Ovary (tissue), 7 donors: ENCODE measurements at regions not wholly inside any gene's neighbourhood (a gene's known extent, or its start where the extent isn't known, plus 50 kb on each side); places are given as distances from the start of the nearest gene placed in this dataset.
A peak's percentile ranks its signal among the peaks of the same experiment; 100 is the strongest.

Source experiments
- DNase-seq, 5 donors: peaks; one replicate each; pipeline ENCODE4 v3.0.0-alpha.2; 2019 to 2020
- H3K27ac ChIP-seq, 2 donors: fragments of 200-600 bp; one replicate each; pipeline versions ENCODE4 v1.5.1 to v1.8.0; 2019 to 2022
- H3K27me3 ChIP-seq: fragments of 200-600 bp; one replicate; pipeline ENCODE4 v1.8.0; 2022
- H3K36me3 ChIP-seq: fragments of 200-600 bp; sonication (generic); one replicate; pipeline ENCODE4 v1.5.1; 2019
- H3K4me1 ChIP-seq: one replicate; pipeline ENCODE4 v1.8.1; 2013; ENCODE audit warnings: mild to moderate bottlenecking, moderate library complexity; ENCODE audit not compliant: insufficient read depth
- H3K4me3 ChIP-seq: fragments of 200-600 bp; sonication (generic); one replicate; pipeline ENCODE4 v1.5.1; 2017
- H3K9me3 ChIP-seq, 2 donors: fragments of 200-600 bp in 1 of 2; sonication (generic) in 1 of 2; one replicate each; pipeline versions ENCODE4 v1.5.1 to v1.8.1; 2013 to 2019; ENCODE audit warnings: mild to moderate bottlenecking in 1 of 2, moderate library complexity in 1 of 2
- CTCF ChIP-seq, 3 donors: fragments of 450-650 bp in 2 of 3; fragments of 200-600 bp in 1 of 3; IDR thresholded peaks; one replicate each; pipeline versions ENCODE4 v1.5.1 to v1.8.0; 2016 to 2022; ENCODE audit warnings: antibody characterized with exemption in 3 of 3, mild to moderate bottlenecking in 1 of 3
- EP300 ChIP-seq: sonication (generic); formaldehyde crosslinking; IDR thresholded peaks from one replicate; pipeline ENCODE4 v1.6.1; 2017; ENCODE audit warnings: antibody characterized with exemption
- POLR2A ChIP-seq: fragments of 450-650 bp; IDR thresholded peaks from one replicate; pipeline ENCODE4 v1.6.1; 2017; ENCODE audit warnings: antibody characterized with exemption, mild to moderate bottlenecking, moderate library complexity
- WGBS, 3 donors: extraction: QIAGEN DNeasy Blood & Tissue Kit in 1 of 3; methylation state at CpG; one replicate each; pipeline versions ENCODE4 v1.1.5 to v1.1.7; 2013 to 2017; 5-methylcytosine and 5-hydroxymethylcytosine counted together
- intact Hi-C, 4 donors: fragments of 100-400 bp; cut with DNase I; formaldehyde crosslinking; loops; one replicate each; pipeline versions ENCODE4 v1.11.0 to v1.15.1; 2022 to 2023
- donor health status: DM: no; HTN: no; CAD: no; lungs with moderate emphysema.
- donor health status: DM: no; HTN: no; CAD: no.
- donor health status: Bipolar disorder and iron deficiency.
- donor health status: DM: no; HTN: no; CAD: no.
- donor health status: DM: yes; HTN: yes; CAD: no.

- peaks cover 5% of the 10 kb centered on the region for H3K4me1 ChIP-seq
- 53 to 66% (median 56%) methylated on average over 9 of the region's 9 CpGs for WGBS, 3 donors
- H3K27ac ChIP-seq, result no peak overlapping the region
- intact Hi-C loops, result no loop called here
- H3K9me3 ChIP-seq, result no peaks in the 10 kb centered on the region
- no peaks in the 10 kb centered on the region for H3K27me3 ChIP-seq
- TF ChIP-seq CTCF (IDR thresholded peaks at IDR 0.05) (no peak), EP300 (no peak), POLR2A (no peak)
- DNase-seq, result no peak
- H3K36me3 ChIP-seq, result no peaks in the 10 kb centered on the region
- H3K4me3 ChIP-seq, result no peak overlapping the region
Observed at GRCh38 chr3:128551451-128551850, 58.5 kb upstream of the GATA2 start.

- peaks cover 5% of the 10 kb centered on the region for H3K4me1 ChIP-seq
- H3K27ac ChIP-seq, result no peak overlapping the region
- H3K27me3 ChIP-seq, result no peaks in the 10 kb centered on the region
- DNase-seq, result no peak
- 91 to 92% (median 92%) methylated on average over 18 of the region's 18 CpGs for WGBS, 3 donors
- intact Hi-C loops, result no loop called here
- H3K9me3 ChIP-seq, result no peaks in the 10 kb centered on the region
- no peak overlapping the region for H3K4me3 ChIP-seq
- no peak for TF ChIP-seq POLR2A
- TF ChIP-seq CTCF (IDR thresholded peaks at IDR 0.05), result no peak
- TF ChIP-seq EP300, result no peak
- H3K36me3 ChIP-seq, result no peaks in the 10 kb centered on the region
Observed at GRCh38 chr3:128550471-128551126, 57.6 kb upstream of the GATA2 start.

DNA sequence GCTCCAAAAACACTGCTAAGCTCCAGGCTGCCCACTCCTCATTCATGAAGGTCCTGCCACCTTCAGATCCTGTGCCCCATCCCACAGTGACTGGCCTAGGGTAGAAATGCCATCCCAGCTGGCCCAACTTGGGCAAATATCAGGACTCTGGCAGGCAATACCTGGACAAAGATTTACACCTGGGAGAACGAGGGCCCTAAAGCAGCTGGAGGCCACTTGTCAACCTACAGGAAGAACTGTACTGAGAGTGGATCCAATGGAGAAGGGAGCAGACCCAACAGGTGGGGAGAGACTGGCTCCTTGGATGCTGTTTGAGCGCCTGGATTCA lies 57.1 kb upstream of the GATA2 start:
- no peak overlapping the region for H3K27ac ChIP-seq
- WGBS, 3 donors, result 88 to 100% (median 95%) methylated on average over 2 of the region's 2 CpGs
- no peak for DNase-seq
- H3K4me3 ChIP-seq, result no peak overlapping the region
- H3K9me3 ChIP-seq, result no peaks in the 10 kb centered on the region
- H3K4me1 ChIP-seq, result peaks cover 5% of the 10 kb centered on the region
- intact Hi-C loops, result no loop called here
- no peak for TF ChIP-seq EP300
- no peak for TF ChIP-seq POLR2A
- TF ChIP-seq CTCF (IDR thresholded peaks at IDR 0.05), result no peak
- no peaks in the 10 kb centered on the region for H3K27me3 ChIP-seq
- H3K36me3 ChIP-seq, result no peaks in the 10 kb centered on the region

DNA sequence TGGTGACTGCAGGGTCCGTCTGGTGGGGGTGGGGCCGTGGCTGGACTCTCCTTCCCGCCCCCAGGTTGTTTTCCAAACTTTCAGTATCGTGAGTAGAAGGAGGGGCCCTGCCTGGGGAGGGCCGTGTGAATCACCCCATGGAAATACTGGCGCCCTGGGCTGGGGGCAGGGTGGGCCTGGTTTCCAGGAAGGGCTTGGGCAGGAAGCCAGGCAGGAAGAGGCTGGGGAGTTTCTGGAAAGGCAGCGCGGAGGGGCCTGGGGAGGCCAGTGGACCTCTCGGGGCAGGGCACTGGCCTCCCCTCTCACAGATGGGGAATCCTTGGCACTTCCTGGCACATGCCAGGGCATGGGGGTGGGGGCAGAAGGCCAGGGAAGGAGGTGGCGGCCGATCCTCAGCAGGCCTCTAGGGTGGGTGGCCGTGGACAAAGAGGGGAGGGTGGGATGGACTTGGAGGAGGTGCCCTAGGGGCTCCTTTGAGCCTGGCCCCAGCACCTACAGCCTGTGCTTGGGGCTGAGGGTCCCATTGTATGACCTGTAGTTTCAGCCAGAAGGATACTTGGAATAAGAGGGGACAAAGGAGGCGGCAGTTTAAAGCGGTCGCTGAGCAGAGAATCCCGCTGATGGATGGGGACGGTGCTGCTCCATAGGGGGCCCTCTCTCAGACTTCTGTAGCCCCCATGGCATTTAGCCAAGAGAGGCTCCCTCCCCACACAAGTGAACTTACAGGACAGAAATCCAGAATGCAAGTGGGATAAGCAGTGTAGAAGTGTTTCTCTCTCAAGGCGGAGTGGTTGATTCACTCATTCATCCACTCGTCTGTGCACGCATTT lies 56.5 kb upstream of the GATA2 start:
- intact Hi-C loops, result no loop called here
- no peak overlapping the region for H3K27ac ChIP-seq
- 41 to 44% (median 42%) methylated on average over 20 of the region's 20 CpGs for WGBS, 3 donors

More for the DNA sequence above, 56.5 kb upstream of the GATA2 start:
- H3K27me3 ChIP-seq, result no peaks in the 10 kb centered on the region
- TF ChIP-seq EP300 (no peak), CTCF (IDR thresholded peaks at IDR 0.05) (no peak), POLR2A (no peak)
- peaks cover 5% of the 10 kb centered on the region for H3K4me1 ChIP-seq
- no peak overlapping the region for H3K4me3 ChIP-seq
- H3K36me3 ChIP-seq, result no peaks in the 10 kb centered on the region
- DNase-seq, result peak in 4 of 5 donors; percentile 46 to 60 (median 54)
- no peaks in the 10 kb centered on the region for H3K9me3 ChIP-seq
